ENCODE measurements at regions not wholly inside any gene's neighbourhood (a gene's known extent, or its start where the extent isn't known, plus 50 kb on each side); places are given as distances from the start of the nearest gene placed in this dataset.

DNA sequence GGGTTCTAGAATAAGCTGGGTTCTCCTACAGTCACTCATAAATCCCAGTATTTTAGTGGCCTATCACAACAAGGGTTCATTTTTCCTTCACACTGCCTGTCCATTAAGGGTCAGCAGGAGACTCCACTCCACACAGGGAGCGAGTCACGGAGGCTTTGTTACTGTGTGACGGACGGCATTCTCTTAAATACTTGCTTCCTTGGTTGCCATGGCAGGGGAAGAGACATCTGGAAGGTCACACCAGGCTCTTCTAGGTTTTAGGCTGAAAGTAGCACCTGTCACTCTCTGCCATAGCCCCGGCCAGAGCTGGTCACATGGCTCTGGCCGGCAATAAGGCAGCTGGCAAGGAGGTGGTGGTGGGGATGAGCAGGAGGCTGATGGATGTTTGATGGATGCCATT lies 89.4 kb upstream of the ANKRD34C start:
- no peak for TF ChIP-seq CTCF (IDR thresholded peaks at IDR 0.05; ENCODE audit: insufficient read depth, low read depth, low read length, missing control alignments)
- H3K4me3 ChIP-seq (ENCODE audit: low read depth, low read length): no peak overlapping the region
- DNase-seq (ENCODE audit: low read depth): no peak

GRCh38 chr15:79192462-79193036 lies 90.0 kb upstream of the ANKRD34C start:
- DNase-seq (ENCODE audit: low read depth): peak; percentile 13
- H3K4me3 ChIP-seq (ENCODE audit: low read depth, low read length): no peak overlapping the region
- no peak for TF ChIP-seq CTCF (IDR thresholded peaks at IDR 0.05; ENCODE audit: insufficient read depth, low read depth, low read length, missing control alignments)

- DNase-seq (ENCODE audit: low read depth): no peak
- no peak overlapping the region for H3K4me3 ChIP-seq (ENCODE audit: low read depth, low read length)
- TF ChIP-seq CTCF (IDR thresholded peaks at IDR 0.05; ENCODE audit: insufficient read depth, low read depth, low read length, missing control alignments): no peak
Measured at GRCh38 chr15:79190093-79190492, 92.4 kb upstream of the ANKRD34C start.

GRCh38 chr15:79186616-79187015 lies 95.9 kb upstream of the ANKRD34C start:
- H3K4me3 ChIP-seq (ENCODE audit: low read depth, low read length): no peak overlapping the region
- TF ChIP-seq CTCF (IDR thresholded peaks at IDR 0.05; ENCODE audit: insufficient read depth, low read depth, low read length, missing control alignments): no peak
- no peak for DNase-seq (ENCODE audit: low read depth)

GRCh38 chr15:79185199-79185598 lies 94.6 kb upstream of the RASGRF1 start:
- H3K4me3 ChIP-seq (ENCODE audit: low read depth, low read length): no peak overlapping the region
- peak; percentile 42 for TF ChIP-seq CTCF (IDR thresholded peaks at IDR 0.05; ENCODE audit: insufficient read depth, low read depth, low read length, missing control alignments)
- DNase-seq (ENCODE audit: low read depth): peak; percentile 22

GRCh38 chr15:79184465-79184892 lies 93.9 kb upstream of the RASGRF1 start:
- peak; percentile 95 for TF ChIP-seq CTCF (IDR thresholded peaks at IDR 0.05; ENCODE audit: insufficient read depth, low read depth, low read length, missing control alignments)
- DNase-seq (ENCODE audit: low read depth): peak; percentile 74

GRCh38 chr15:79180318-79180717 lies 89.7 kb upstream of the RASGRF1 start:
- no peak overlapping the region for H3K4me3 ChIP-seq (ENCODE audit: low read depth, low read length)
- TF ChIP-seq CTCF (IDR thresholded peaks at IDR 0.05; ENCODE audit: insufficient read depth, low read depth, low read length, missing control alignments): no peak
- DNase-seq (ENCODE audit: low read depth): no peak

More at GRCh38 chr15:79184465-79184892, 93.9 kb upstream of the RASGRF1 start:
- H3K4me3 ChIP-seq (ENCODE audit: low read depth, low read length): no peak overlapping the region

All from GM12865 (cell line).